GM18519 (cell line): ENCODE measurements at regions not wholly inside any gene's neighbourhood (a gene's known extent, or its start where the extent isn't known, plus 50 kb on each side); places are given as distances from the start of the nearest gene placed in this dataset.

Source experiments
- ATAC-seq: cut with Tn5 transposase; IDR thresholded peaks from one replicate; pipeline ENCODE4 v1.9.1; 2021; ENCODE audit warnings: mild to moderate bottlenecking, moderate library complexity; ENCODE audit not compliant: unreplicated experiment, low FRiP score

- ATAC-seq = no peak
Observed at GRCh38 chr4:182973511-182973911, 56.3 kb upstream of the DCTD start.

GRCh38 chr4:182971702-182972101 is 54.5 kb upstream of the DCTD start:
- ATAC-seq = no peak

GRCh38 chr4:182969651-182970279 is 52.6 kb upstream of the DCTD start:
- peak; percentile 70 for ATAC-seq

- ATAC-seq = peak; percentile 85
Observed at GRCh38 chr4:182968917-182969650, 51.9 kb upstream of the DCTD start.

GRCh38 chr4:182967403-182967802 is 50.2 kb upstream of the DCTD start:
- ATAC-seq = no peak
